GM12865 (cell line): ENCODE measurements at regions not wholly inside any gene's neighbourhood (a gene's known extent, or its start where the extent isn't known, plus 50 kb on each side); places are given as distances from the start of the nearest gene placed in this dataset.
"Not testable (repeated sequence)": the region's sequence is repeated elsewhere in the genome, so short reads cannot be mapped to it uniquely, and the experiment has no call there.

Experiments used
- DNase-seq: peaks from one replicate; pipeline ENCODE4 v3.0.0; 2010; ENCODE audit warnings: low read depth
- H3K4me3 ChIP-seq: 2 replicates; pipeline ENCODE4 v1.5.1; 2011; ENCODE audit warnings: mild to moderate bottlenecking, low read depth, low read length, control low read depth
- CTCF ChIP-seq: IDR thresholded peaks from 2 replicates; pipeline ENCODE4 v1.5.1; 2011; ENCODE audit warnings: low read length, control low read depth, low read depth, inconsistent platforms; ENCODE audit not compliant: insufficient read depth; ENCODE audit errors: missing control alignments

- no peak for DNase-seq
- no peak overlapping the region for H3K4me3 ChIP-seq
- no peak for TF ChIP-seq CTCF
Observed at GRCh38 chr5:29469581-29469980, 1723.9 kb upstream of the CDH6 start.

GRCh38 chr5:29462241-29462640 is 1731.2 kb upstream of the CDH6 start:
- no peak for DNase-seq
- TF ChIP-seq CTCF, result no peak
- H3K4me3 ChIP-seq, result no peak overlapping the region

GRCh38 chr5:29460971-29461559 is 1732.4 kb upstream of the CDH6 start:
- H3K4me3 ChIP-seq, result no peak overlapping the region
- DNase-seq, result no peak
- TF ChIP-seq CTCF, result no peak

- not testable (repeated sequence) for DNase-seq, H3K4me3 ChIP-seq
Observed at GRCh38 chr5:29451004-29451403, 1742.5 kb upstream of the CDH6 start.

- TF ChIP-seq CTCF, result no peak
- DNase-seq, result no peak
- no peak overlapping the region for H3K4me3 ChIP-seq
Observed at GRCh38 chr5:29414681-29415080, 1778.8 kb upstream of the CDH6 start.

GRCh38 chr5:29412979-29413378 is 1780.5 kb upstream of the CDH6 start:
- no peak for DNase-seq
- no peak overlapping the region for H3K4me3 ChIP-seq
- TF ChIP-seq CTCF, result no peak

- H3K4me3 ChIP-seq, result no peak overlapping the region
- no peak for TF ChIP-seq CTCF
- DNase-seq, result no peak
Observed at GRCh38 chr5:29402270-29402669, 1791.2 kb upstream of the CDH6 start.
